ENCODE measurements at regions not wholly inside any gene's neighbourhood (a gene's known extent, or its start where the extent isn't known, plus 50 kb on each side); places are given as distances from the start of the nearest gene placed in this dataset.

DNA sequence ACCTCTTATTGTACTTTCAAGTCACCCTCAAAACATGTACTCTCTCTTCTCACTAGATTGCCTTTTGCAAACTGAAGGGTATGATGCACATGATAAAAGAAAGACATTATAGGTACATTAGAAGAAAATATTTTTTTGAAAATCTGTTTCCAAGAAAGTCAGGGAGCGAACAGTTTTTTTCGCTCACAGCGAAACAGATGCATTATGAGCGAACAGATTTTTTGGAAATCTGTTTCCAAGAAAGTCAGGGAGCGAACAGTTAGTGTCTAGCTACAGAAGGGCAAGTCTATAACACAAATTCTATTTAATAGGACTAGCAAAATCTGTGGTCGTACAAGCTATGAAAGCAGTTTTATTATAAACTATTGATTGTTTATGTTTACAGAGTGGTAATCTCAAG is 296.2 kb upstream of the ANO3 start:
- no peak for DNase-seq (ENCODE audit: low read depth)

DNA sequence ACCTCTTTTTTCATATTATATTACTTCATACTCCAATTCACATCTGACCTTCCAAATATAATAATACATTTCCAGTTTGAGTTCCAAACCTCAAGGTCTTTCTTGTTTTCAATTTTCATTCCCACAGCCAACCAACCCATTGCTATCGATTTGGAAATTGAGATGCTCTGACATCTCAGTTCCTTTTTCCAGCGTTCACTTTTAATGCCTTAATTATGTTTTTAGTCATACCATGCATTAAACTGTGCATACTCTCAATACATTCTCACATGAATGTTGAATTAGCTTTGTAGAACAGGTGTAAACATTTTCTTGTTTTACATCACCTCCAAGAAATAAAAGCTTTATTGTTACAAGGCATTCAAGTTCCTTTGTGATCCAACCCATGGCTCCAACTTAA is 294.2 kb upstream of the ANO3 start:
- no peak for DNase-seq (ENCODE audit: low read depth)

DNA sequence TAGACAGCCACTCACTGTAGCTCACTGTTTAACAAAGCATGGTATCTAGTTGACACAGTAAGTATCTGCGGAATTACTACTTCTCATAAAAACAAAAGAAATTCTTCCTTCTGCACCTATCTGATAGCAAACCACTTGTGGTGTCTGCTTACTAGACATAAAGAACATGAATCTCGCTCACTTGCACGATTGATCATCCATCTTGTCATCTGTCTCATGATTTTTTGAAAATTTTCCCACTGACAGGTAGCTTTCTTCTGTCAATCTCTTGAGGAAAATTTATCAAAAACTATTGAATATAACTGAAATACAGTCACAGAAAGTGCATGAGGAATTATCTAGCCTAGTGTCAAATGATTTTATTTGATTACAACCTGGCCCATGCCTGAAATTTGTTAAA is 291.6 kb upstream of the ANO3 start:
- no peak for DNase-seq (ENCODE audit: low read depth)

DNA sequence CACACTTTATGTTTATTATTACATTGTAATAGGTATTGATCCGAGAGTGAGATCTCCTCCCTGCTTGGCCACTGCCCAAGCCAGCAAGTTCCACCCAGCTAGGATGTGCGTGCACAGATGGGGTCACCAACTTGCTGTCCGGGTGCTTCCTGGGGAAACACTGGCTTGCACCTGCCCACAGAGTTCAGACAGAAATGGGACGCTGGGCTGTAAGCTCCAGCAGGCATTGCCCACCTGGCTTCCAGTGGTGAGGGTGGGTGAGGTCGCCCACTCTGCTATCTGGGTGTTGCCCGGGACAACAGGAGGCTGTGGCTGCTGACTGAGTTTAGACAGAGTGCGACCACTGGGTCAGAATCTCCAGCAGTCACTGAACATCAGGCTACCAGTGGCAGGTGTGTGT is 289.8 kb upstream of the ANO3 start:
- no peak for DNase-seq (ENCODE audit: low read depth)

DNA sequence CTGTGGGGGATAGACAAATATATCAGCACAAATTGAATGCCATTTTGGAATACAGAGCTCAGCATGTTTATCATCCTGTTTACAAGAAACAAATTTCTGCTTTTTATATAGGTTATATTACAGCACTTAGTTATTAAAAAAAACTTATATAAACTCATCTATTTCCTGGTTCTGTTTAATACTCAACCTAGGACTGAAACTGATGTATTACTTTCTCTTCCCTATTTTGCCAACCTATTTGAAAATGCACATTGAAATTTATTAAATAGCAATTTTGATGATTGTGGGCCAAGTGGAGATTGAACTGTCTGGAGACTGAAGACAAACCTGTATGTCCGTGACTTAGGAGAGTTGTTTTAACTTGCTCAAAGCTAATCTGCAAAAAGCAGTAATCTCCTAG is 288.3 kb upstream of the ANO3 start:
- no peak for DNase-seq (ENCODE audit: low read depth)

DNA sequence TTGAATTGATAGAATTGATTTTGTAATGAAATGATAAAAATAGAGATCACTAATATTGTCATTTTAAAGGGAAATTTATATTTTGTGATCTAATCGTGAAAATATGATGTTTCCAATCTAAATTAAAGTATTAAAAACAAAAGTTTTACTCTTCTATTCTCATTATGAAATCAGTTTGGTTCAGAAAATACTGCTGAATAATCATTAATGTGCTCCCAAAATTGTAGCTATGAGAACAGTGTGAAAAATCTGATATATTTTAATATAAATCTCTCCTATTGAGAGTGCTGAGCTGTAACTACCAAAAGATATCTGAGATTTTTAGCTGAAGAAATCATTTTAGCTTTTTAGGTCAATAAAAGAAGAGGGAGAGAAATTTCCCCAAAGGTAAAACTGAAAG is 287.5 kb upstream of the ANO3 start:
- no peak for DNase-seq (ENCODE audit: low read depth)

DNA sequence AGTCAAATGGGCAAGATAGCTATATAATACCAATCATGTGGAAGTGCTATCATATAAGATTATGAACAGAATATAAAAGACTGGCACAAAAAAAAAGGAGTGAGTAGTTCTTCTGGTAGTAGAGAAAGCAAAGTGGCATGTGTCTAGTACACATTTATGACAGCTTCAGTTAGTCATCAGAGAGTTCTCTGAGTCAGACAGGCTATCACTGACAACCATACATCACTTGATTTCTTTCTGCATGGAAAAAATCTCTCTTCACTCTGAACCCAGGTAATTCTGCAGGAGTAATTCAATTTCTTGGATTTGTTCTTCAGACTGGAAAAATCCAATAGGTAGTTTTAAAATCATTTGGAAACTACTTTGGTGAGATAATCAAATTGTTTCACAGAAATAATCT is 286.8 kb upstream of the ANO3 start:
- DNase-seq (ENCODE audit: low read depth), result no peak

DNA sequence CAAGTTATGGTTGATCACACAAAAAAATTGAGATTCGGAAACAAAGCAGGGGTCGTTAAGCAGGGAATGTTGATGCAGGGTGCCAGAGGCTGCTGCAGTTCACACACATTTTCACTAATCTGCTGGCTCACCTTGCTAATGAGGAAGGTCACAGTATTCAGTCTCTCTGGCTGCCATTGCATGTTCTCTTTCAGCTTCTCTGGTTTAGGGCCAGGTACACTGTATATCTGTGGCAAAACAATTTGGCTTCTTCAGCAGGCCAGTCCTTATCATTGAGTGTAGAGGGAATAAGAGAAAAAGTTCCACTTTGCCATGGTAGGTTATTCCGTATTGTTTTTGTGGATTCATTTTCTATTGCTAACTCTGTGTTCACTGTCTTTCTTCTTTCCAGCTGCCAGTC is 283.7 kb upstream of the ANO3 start:
- no peak for DNase-seq (ENCODE audit: low read depth)

DNA sequence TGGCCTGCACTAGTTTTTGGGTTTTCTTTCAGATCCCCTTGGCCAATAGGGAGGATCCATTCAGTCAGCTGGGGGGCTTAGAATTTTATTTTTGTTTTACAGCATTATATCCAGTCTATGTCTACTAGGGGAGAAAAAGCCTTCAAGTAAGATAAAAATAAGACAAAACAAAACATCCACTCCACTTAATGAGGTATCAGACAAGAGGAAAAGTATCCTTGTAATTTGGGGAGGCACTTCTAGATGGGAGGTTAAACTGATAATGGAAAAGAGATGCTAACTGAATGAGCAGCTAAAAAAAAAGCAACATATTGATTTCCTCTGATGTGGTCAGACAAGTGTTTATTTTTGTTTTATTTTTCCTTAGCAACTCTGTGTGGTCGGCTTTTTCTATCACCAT is 278.0 kb upstream of the ANO3 start:
- no peak for DNase-seq (ENCODE audit: low read depth)

DNA sequence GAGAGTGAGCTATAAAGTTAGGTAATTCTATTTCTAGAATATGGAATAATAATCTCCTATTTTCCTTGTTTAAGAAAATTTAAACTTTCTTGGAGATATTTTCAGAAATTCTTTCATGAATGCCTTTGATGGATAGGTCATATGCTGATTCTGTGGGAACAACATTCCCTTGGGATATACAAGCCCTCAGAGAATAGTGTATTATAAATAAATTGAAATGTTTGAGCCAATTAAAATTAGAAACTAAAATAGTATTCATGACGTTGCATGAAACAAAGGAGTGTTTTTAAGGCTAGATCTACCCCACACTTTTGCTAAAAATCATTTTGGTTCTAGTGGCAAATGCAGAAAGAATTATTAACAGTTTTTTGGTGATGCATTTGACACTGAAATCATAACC is 269.3 kb upstream of the ANO3 start:
- DNase-seq (ENCODE audit: low read depth), result no peak

DNA sequence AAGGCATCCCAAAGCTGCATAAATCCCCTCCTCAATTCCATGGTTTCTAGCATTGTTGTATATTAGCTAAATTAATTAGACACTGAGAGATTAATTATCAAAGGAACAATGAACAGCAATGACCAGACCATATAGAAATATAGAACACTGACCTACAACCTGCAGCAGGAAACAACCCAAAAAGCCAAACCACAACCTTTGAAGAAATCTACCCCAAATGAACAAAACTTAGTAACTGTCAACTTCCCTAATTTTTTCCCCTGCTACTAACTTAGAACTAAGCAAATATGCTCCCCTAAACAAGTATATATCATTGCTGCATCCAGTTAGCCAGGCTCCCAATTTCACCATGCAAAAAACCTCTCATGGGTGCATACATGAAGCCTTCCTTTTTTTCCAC is 268.0 kb upstream of the ANO3 start:
- DNase-seq (ENCODE audit: low read depth), result no peak

DNA sequence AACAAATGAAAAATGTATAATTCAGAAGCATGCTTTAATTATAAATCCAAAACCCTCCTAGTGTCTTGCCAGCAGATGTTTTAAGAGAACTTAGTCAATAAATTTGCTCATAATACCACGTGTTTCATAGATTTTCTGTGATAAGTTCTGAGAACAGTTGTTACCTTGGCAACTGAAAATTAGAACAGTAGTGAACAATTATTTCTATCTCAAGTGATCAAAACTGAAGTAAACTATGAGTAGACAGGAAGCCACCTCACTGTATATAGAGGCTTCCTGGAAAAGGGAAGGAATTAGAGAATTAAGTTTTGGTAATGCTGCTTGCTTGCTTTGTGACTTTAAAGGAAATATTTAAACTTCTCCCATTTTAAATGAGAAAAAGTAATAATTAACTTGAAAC is 266.0 kb upstream of the ANO3 start:
- DNase-seq (ENCODE audit: low read depth), result no peak

DNA sequence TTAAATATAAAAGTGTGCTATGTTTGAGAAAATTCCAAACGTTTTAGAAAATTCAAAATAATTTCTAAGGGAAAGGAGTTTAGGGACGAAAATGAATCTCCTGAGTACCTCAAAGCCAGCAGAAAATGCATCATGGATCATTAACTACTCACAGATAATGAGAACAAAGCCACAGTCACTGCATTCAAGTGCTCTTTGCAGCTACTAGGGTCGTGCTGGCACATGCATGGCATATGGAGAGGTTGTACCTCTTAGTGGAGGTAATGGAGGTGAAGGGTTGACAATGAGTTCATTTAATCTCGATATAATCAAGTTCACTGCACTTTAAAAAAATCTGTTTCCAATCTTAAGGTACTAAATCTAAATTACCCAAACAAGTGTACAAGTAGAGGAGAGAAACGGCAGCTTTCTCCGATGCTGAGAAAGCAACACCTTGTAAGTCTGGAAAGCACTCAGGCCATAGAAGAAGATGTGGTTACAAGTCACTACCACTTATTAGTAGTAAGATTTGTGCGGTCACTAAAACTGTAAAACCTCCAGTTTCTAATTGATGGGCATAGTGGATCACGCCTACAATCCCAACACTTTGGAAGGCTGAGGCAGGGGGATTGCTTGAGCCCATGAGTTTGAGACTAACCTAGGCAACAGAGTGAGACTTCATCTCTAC is 261.1 kb upstream of the ANO3 start:
- DNase-seq (ENCODE audit: low read depth), result no peak

DNA sequence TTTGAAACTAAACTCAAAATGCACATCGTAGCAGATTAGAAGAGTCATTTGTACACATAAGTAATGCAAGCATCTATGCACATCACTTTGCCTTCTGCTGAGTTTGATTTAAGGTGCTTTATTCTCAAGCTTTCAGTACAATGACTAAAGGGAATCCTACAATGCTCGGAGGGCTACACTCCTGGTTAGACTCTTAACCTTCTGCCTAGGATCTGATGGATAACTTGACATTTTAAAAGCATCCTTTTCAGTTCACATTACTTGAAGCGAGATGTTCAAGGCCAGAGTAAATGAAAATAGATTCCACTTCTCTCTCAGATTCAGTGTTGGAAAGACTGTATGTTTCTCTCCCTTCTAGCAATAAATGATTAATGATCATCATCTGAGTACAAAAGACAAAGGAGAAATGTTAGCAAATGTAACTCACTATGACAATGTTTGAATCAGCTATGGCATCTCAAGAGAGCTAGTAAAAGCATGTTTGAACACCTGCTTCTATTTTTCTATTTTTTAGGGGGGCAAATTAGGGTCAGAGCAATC is 259.2 kb upstream of the ANO3 start:
- DNase-seq (ENCODE audit: low read depth), result no peak

DNA sequence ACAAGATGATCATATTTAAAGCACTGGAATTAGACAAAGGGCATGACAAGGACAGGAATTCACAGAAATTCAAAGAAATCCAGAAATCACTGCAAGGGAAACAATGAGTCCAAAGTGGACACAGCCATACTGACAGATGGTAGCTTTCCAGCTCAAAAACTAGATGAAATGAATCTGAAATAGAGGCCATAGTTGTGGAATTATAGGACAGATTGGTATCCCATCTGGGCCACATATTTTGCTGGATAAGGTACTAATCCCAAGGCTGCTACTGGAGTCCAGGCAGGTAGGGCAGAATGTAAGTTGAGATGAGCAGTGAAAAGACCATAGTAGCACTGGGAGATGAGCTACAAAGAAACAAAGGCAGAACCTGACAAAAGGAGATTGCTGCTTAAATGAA is 258.3 kb upstream of the ANO3 start:
- no peak for DNase-seq (ENCODE audit: low read depth)

DNA sequence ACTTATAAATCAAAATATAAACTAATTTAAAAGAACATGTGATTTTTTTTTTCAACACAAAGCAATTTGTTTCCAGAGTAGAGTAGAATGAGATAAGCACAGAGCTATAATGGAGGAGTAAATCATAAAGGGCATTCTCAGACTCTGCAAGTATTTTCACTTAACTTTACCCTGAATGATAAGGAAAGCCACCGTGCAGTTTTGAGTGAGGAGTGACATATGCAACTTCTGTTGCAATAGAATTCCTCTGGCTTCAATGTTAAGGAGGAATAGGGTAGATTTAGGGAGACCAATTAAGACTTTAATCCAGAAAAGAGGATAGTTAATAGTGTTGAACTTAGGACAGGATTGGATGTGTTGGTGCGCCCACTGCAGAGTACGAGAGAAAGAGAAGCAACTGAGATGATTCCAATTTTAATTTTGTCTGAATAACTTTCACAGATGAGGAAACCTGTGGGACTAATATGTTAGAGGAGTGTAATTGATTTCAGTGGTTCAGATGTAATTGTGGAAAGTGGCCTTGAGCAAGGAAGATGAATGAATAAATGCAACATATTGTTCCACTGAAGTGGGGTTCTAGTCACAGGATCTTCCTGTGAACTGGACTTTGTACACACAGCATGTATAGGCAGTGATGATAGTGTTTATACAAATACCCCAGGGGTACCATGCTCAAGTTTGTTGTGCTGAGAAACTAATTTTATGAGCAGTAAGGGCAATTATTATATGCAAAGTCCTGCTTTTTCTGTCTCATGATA is 255.5 kb upstream of the ANO3 start:
- no peak for DNase-seq (ENCODE audit: low read depth)

DNA sequence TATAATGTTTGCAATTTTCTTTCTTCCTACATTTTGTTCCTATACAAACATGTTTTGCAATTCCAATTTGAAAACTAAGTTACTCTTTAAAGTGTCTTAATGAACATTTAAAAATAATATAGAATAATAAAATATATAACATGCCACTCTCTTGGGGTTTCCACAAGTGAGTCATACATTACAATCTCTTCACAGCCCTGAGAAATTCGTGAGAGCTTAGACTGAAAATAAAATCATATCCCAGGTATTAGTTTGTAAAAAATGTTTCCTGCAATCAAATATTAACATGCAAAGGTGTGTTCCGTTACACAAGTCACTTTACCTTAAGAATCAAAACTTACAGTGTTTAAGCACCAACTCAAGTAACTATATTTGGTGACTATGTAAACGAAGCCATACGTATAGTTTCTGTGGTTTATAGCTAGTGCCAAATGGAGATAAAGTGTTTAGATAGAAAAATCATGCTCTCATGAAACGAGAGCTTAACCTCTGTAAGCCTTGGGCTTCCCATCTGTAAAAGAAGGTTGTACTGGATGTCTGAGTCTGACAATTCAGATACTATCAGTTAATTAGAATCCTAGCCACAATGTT is 253.6 kb upstream of the ANO3 start:
- no peak for DNase-seq (ENCODE audit: low read depth)

DNA sequence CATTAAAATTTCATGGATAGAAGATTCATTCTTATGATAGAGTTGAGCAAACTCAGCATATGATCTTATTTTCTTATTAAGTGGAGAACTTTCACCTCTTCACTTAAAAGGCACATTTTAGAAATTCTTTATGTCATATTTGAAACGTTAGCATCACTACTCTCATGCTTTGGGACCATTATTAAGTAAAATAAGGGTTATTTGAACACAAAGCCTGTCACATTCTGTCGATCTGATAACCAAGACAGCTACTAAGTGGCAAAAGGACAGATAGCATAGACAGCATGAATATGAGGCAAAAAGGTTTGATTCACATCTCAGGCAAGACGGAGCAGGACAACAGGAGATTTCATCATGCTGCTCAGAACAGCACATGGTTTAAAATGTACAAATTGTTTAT is 247.6 kb upstream of the ANO3 start:
- DNase-seq (ENCODE audit: low read depth), result no peak

DNA sequence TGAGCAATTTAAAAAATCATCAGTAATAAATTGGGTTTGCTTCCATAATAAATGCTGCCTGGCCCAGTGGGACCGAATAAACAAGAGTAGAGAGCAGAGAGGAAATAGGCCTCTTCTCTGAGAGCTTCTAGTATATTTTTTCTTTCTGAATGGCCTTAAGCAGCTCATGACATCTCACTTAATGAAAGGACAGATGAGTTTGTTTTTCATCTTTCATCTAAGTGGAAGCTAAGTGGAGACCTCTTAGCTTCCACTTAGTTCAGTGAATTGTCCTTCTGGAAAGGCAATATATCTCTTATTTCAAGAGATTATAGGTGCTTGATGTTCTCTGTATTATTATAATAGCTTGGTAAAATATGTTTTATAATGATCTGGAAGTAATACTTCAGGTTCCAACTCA is 245.9 kb upstream of the ANO3 start:
- no peak for DNase-seq (ENCODE audit: low read depth)

DNA sequence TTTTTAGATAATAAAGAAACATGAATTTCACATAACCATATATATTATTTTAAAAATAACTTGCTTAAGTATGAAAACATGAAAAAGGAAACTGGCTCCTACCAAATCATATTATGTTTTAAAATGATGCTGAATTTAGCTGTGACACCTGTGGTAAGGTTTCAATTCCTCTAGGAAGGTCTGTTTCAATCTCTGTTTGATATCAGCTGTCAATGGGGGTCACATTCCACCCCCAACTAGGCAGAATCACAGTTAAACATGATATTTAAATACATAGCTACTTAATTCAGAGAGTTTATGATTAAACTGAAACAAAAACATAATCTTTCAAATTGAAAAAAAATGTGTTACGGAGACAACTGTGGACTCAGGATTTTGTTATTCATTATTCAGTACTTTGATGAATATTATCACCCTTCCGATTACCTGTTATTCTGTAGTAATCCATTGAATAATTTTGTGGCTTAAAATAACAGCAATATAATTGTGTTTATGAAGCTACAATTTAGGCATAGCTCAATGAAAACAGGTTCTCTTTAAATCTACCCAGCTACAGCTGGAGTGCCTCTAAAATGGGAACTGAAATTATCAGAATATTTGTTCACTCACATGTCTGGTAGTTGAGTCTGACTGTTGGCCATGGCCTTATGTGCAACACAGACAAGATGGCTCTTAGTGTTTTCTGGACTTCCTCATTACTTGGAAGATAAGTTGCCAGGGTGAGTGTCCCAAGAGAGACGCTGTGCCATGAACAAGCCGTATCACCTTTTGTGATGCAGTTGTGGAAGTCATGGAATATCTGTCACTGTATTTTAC is 244.6 kb upstream of the ANO3 start:
- DNase-seq (ENCODE audit: low read depth), result no peak

DNA sequence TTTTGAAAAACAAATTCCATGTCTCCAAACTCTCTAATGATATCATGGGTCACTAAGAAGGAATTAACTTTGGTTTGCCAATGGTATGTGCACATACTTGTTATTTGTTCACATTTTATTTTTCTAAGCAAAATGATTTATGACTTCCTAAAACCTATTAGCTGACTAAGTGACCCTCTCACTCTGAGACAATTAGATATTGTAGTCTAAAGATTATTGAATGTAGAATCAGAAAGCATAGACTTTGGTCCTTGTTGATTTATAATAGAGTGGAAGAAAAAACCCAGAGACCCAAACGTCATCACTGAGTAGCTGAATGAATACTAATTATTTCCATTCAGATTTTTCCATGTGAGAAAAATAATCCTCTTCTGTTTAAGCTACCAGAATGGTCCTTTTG is 243.5 kb upstream of the ANO3 start:
- DNase-seq (ENCODE audit: low read depth), result no peak

DNA sequence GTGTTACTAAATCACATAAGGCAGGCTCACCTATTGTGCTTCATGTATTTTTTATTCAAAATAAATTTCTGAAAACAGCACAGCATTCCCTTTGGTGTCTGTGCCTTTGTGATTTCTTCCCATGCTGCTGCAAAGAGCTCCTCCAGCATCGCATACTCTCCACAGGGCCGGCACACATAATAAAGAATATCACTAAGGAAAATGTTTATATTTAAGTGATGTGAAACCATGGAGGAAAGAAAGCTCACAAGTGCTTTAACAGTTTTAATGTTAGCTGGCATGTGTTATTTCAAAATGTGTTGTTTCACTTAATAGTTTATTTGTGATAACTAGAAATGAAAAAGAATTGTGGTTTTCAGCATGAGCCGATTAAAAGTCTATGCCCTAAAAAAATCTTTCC is 241.3 kb upstream of the ANO3 start:
- no peak for DNase-seq (ENCODE audit: low read depth)

DNA sequence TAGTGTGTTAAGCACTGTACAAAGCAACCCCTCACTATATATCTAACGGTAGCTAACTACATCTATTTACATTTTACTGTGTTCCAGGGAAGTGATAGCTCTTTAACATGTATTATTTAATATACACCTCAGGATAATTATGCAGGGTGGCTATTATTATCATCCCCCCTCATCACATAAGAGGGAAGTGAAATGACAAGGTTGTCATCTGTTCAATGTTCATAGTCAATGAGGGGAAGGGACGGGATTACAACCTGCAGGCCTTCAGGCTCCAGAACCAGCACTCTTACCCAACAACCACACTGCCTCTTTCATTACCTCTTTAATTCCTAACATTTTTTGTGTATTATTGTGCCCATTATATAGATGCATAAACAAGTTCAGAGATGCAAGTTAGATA is 238.7 kb upstream of the ANO3 start:
- DNase-seq (ENCODE audit: low read depth), result no peak

Data from T follicular helper cell (primary cell).